Muscle layer of colon (tissue), 2 donors: ENCODE measurements at regions not wholly inside any gene's neighbourhood (a gene's known extent, or its start where the extent isn't known, plus 50 kb on each side); places are given as distances from the start of the nearest gene placed in this dataset.

Experiments
- H3K27ac ChIP-seq: one replicate; pipeline ENCODE4 v1.7.0; 2013; ENCODE audit warnings: low read depth, mild to moderate bottlenecking, low read length, moderate library complexity
- H3K27me3 ChIP-seq, 2 donors: one replicate each; pipeline ENCODE4 v1.7.0; 2013; ENCODE audit warnings: low read length in 2 of 2, mild to moderate bottlenecking in 2 of 2; ENCODE audit not compliant: insufficient read depth in 2 of 2, control insufficient read depth in 1 of 2
- H3K36me3 ChIP-seq: one replicate; pipeline ENCODE4 v1.7.0; 2013; ENCODE audit warnings: mild to moderate bottlenecking, low read length; ENCODE audit not compliant: insufficient read depth
- H3K4me1 ChIP-seq: one replicate; pipeline ENCODE4 v1.7.0; 2013; ENCODE audit warnings: mild to moderate bottlenecking, low read length; ENCODE audit not compliant: insufficient read depth
- H3K4me3 ChIP-seq, 2 donors: one replicate each; pipeline ENCODE4 v1.7.0; 2013; ENCODE audit warnings: low read length in 2 of 2, low read depth in 1 of 2, mild to moderate bottlenecking in 1 of 2, moderate library complexity in 1 of 2
- H3K9ac ChIP-seq: one replicate; pipeline ENCODE4 v1.7.0; 2013; ENCODE audit warnings: low read length
- H3K9me3 ChIP-seq: one replicate; pipeline ENCODE4 v1.7.0; 2013; ENCODE audit warnings: mild to moderate bottlenecking, low read length
- donor health status: abdominal sarcoma.
- donor health status: Adenocarcinoma of cecum.

GRCh38 chr2:207387001-207387571 lies 142.7 kb upstream of the CREB1 start:
- Histone ChIP-seq H3K27ac (no peak overlapping the region), H3K36me3 (no peaks in the 10 kb centered on the region), H3K4me1 (no peaks in the 10 kb centered on the region), H3K27me3 (no peaks in the 10 kb centered on the region), H3K9me3 (no peaks in the 10 kb centered on the region), H3K4me3 (no peak overlapping the region), H3K9ac (no peak overlapping the region)

- no peak overlapping the region for H3K4me3 ChIP-seq
- H3K4me1 ChIP-seq = no peaks in the 10 kb centered on the region
- no peak overlapping the region for H3K27ac ChIP-seq
- H3K9ac ChIP-seq = no peak overlapping the region
- no peaks in the 10 kb centered on the region for H3K36me3 ChIP-seq
- no peaks in the 10 kb centered on the region for H3K9me3 ChIP-seq
- H3K27me3 ChIP-seq = no peaks in the 10 kb centered on the region
These were observed 139.3 kb upstream of the CREB1 start for GRCh38 chr2:207390302-207391095.

GRCh38 chr2:207394203-207394781 lies 135.5 kb upstream of the CREB1 start:
- Histone ChIP-seq H3K4me1 (no peaks in the 10 kb centered on the region), H3K4me3 (no peak overlapping the region), H3K9me3 (no peaks in the 10 kb centered on the region), H3K9ac (no peak overlapping the region), H3K27me3 (no peaks in the 10 kb centered on the region), H3K36me3 (no peaks in the 10 kb centered on the region), H3K27ac (no peak overlapping the region)

GRCh38 chr2:207394812-207395534 lies 134.8 kb upstream of the CREB1 start:
- Histone ChIP-seq H3K27ac (no peak overlapping the region), H3K36me3 (no peaks in the 10 kb centered on the region), H3K9me3 (no peaks in the 10 kb centered on the region), H3K4me3 (no peak overlapping the region), H3K4me1 (no peaks in the 10 kb centered on the region), H3K27me3 (no peaks in the 10 kb centered on the region), H3K9ac (no peak overlapping the region)

GRCh38 chr2:207395535-207396251 lies 134.1 kb upstream of the CREB1 start:
- Histone ChIP-seq H3K9ac (no peak overlapping the region), H3K27me3 (no peaks in the 10 kb centered on the region), H3K9me3 (no peaks in the 10 kb centered on the region), H3K27ac (no peak overlapping the region), H3K4me3 (no peak overlapping the region), H3K36me3 (no peaks in the 10 kb centered on the region), H3K4me1 (no peaks in the 10 kb centered on the region)

GRCh38 chr2:207397917-207398655 lies 131.7 kb upstream of the CREB1 start:
- Histone ChIP-seq H3K4me1 (no peaks in the 10 kb centered on the region), H3K27ac (no peak overlapping the region), H3K4me3 (no peak overlapping the region), H3K9me3 (no peaks in the 10 kb centered on the region), H3K36me3 (no peaks in the 10 kb centered on the region), H3K27me3 (no peaks in the 10 kb centered on the region), H3K9ac (no peak overlapping the region)

GRCh38 chr2:207399301-207399700 lies 130.5 kb upstream of the CREB1 start:
- no peak overlapping the region for H3K4me3 ChIP-seq
- no peaks in the 10 kb centered on the region for H3K9me3 ChIP-seq
- no peak overlapping the region for H3K9ac ChIP-seq
- no peaks in the 10 kb centered on the region for H3K36me3 ChIP-seq
- no peak overlapping the region for H3K27ac ChIP-seq
- no peaks in the 10 kb centered on the region for H3K27me3 ChIP-seq
- no peaks in the 10 kb centered on the region for H3K4me1 ChIP-seq

GRCh38 chr2:207401338-207401737 lies 128.4 kb upstream of the CREB1 start:
- H3K9ac ChIP-seq = no peak overlapping the region
- H3K4me3 ChIP-seq = no peak overlapping the region
- H3K27ac ChIP-seq = no peak overlapping the region
- H3K36me3 ChIP-seq = no peaks in the 10 kb centered on the region
- no peaks in the 10 kb centered on the region for H3K4me1 ChIP-seq
- no peaks in the 10 kb centered on the region for H3K27me3 ChIP-seq
- H3K9me3 ChIP-seq = no peaks in the 10 kb centered on the region

GRCh38 chr2:207403141-207403540 lies 126.6 kb upstream of the CREB1 start:
- Histone ChIP-seq H3K9me3 (no peaks in the 10 kb centered on the region), H3K4me1 (peaks cover 3% of the 10 kb centered on the region), H3K27ac (no peak overlapping the region), H3K27me3 (no peaks in the 10 kb centered on the region), H3K4me3 (no peak overlapping the region), H3K9ac (no peak overlapping the region), H3K36me3 (no peaks in the 10 kb centered on the region)

GRCh38 chr2:207403950-207404349 lies 125.8 kb upstream of the CREB1 start:
- Histone ChIP-seq H3K9me3 (no peaks in the 10 kb centered on the region), H3K27me3 (no peaks in the 10 kb centered on the region), H3K4me1 (peaks cover 7% of the 10 kb centered on the region), H3K4me3 (no peak overlapping the region), H3K36me3 (no peaks in the 10 kb centered on the region), H3K9ac (no peak overlapping the region), H3K27ac (no peak overlapping the region)
